ENCODE measurements at regions not wholly inside any gene's neighbourhood (a gene's known extent, or its start where the extent isn't known, plus 50 kb on each side); places are given as distances from the start of the nearest gene placed in this dataset.

DNA sequence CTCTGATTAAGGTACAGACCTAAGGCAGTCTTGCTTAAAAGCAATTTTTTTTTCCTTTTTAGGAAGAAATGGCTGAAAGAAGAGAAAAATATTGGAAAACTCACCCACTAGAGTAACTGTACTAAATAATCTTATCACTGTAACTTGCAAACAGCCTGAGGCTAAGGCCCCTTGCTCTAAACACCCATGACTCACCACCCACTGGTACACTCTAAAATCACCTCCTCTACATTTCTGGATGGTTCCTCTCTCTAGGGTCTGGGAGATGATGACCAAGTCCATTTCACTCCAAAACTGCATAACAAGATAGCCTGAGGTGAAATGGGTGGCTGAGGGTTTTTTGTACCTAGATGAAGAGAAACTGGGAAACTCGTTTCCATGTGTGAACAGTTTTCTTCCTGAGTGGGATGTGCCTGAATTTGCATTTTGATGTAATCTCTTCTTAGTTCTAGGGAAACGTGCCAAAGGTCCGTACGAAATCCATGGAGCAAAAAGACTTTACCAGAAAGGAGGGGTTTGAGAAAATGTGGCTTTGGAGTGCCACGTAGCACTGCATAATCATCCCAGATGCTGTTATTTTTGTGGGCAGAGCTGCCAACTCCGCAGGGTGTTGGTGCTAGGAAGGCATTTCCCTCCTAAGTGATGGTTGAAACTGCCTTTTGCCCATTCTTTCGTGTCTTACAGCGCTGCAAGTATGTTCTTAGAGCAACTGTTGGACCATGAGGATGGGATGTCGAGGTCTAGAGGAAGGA, 113.5 kb upstream of the C10orf90 start:
- DNase-seq (ENCODE audit: low spot score) = no peak

- no peak for DNase-seq (ENCODE audit: low spot score)
These were observed 116.7 kb upstream of the C10orf90 start for GRCh38 chr10:126787201-126787600.

GRCh38 chr10:126795318-126795717, 109.9 kb upstream of the DOCK1 start:
- no peak for DNase-seq (ENCODE audit: low spot score)

DNA sequence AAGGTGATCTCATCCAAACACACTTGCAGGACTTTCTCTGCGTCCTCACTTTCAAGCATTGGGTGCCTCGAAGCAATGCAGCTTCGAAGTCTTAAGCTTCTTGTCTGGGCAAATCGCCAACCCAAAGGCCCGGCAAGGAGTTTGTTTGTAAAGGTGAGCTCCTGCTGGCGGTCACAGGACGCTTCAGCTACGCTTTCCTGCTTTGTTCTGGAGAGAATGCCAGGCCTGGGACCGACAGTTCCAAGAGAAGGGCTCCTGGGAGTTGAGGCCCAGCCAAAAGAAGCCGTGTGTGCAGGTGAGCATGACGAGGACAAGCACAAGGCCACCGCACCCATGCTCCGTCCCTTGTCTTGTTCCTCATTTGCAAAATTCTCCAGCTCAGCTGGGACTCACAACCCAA, 106.6 kb upstream of the DOCK1 start:
- no peak for DNase-seq (ENCODE audit: low spot score)

DNA sequence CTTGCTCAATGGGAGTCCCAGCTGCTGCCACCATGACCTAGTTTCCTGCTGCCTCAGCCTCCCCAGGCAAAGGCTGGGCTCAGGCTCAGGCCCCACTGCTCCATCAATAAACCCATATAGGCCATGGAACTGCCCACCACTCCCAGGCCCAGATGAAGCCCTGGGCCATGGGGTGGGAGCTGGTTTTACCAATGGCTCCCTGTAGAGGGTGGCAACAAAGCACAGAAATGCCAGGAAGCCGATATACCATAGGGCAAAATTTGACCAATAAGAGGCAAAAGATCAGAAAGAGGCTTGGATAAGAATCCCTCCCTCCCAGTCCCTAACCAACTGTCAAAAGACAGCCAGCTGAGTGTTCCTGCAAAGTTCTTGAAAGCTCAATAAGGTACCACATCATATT, 101.8 kb upstream of the DOCK1 start:
- DNase-seq (ENCODE audit: low spot score) = no peak

DNA sequence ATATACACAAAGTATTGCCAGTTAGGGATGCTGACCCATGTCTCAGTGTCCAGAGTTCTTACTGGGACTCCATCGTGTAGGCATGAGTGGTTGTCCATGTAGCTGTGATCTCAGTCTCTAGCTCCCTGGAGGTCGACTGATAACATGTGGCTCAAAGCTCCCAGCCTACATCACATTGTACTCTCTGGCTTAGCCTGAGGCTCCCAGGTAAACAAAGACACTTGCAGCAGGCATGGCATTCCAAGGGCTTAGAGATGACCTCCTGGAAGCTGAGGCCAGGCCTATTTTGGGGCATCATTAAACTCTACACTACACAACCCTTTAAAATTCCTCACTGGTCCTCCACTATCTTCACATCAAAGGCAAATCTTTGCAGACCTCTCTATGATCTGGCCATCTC, 100.8 kb upstream of the DOCK1 start:
- DNase-seq (ENCODE audit: low spot score) = no peak

- no peak for DNase-seq (ENCODE audit: low spot score)
These were observed 98.7 kb upstream of the DOCK1 start for GRCh38 chr10:126806498-126806897.

- no peak for DNase-seq (ENCODE audit: low spot score)
These were observed 98.1 kb upstream of the DOCK1 start for GRCh38 chr10:126806991-126807702.

DNA sequence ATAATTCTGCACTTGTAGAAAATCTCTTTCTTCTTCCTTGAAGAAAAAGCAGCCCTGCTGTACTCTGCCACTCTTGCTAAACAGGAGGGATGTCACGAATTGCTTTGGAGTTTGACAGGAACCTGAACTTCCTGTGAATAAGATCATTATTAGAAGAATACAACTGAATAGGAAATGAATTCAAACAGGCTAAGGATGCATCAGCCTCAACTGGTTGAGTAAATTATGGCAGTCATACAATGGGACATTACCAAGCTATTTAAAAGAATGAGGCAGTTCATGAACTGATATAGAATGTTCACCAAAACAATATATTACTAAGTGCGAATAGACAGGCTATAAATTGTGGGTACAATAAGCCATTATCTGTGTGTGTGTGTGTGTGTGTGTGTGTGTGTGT, 97.1 kb upstream of the DOCK1 start:
- no peak for DNase-seq (ENCODE audit: low spot score)

DNA sequence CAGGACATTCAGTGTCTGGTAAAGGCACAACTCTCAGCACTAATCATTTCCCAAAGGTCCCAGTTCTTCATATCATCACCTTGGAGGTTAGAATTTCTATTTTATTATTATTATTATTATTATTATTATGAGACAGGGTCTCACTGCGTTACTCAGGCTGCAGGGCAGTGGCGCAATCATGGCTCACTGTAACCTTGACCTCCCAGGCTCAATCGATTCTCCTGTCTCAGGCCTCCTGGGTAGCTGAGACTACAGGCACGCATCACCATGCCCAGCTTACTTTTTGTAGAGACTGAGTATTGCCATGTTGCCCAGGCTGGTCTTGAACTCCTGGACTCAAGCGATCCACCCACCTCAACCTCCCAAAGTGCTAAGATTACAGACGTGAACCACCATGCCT, 91.8 kb upstream of the DOCK1 start:
- no peak for DNase-seq (ENCODE audit: low spot score)

DNA sequence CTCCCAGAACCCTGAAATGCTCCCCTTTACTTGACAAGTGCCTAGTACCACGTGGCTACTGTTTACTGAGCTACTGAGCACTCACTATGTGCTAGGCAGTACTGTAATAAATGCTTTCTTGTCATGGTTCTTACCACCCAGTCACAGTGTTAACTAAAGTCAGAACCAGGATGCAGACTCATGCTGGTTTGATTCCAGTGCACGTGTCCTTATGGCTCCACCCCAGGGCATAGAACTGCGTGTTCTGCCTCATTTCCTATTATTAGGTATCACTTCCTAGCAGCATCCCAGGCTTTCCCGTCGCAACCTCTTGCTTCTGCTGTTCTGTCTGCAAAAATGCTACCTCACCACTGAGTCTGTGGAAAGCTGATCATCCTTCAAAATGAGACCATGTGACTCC, 71.7 kb upstream of the DOCK1 start:
- no peak for DNase-seq (ENCODE audit: low spot score)

DNA sequence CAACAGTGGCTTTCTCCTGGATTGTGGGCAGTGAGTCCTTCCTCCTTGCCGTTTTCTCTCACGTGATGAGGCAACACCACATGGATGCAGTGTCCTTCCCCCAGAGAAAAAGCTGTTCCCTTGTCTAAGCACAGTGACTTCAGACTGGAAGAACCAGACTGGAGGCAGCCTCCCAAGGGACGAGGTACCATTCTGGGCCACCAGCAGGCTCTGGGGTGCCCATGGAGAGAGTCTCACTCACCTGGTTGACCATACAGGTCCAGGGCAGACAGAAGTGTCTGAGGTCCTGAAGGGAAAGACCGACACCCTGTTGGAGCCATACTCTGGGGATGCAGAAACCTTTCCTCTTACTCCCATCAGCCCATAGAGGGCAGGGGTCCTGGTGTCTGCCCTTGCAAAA, 69.2 kb upstream of the DOCK1 start:
- no peak for DNase-seq (ENCODE audit: low spot score)

- DNase-seq (ENCODE audit: low spot score) = no peak
These were observed 66.9 kb upstream of the DOCK1 start for GRCh38 chr10:126838316-126838715.

DNA sequence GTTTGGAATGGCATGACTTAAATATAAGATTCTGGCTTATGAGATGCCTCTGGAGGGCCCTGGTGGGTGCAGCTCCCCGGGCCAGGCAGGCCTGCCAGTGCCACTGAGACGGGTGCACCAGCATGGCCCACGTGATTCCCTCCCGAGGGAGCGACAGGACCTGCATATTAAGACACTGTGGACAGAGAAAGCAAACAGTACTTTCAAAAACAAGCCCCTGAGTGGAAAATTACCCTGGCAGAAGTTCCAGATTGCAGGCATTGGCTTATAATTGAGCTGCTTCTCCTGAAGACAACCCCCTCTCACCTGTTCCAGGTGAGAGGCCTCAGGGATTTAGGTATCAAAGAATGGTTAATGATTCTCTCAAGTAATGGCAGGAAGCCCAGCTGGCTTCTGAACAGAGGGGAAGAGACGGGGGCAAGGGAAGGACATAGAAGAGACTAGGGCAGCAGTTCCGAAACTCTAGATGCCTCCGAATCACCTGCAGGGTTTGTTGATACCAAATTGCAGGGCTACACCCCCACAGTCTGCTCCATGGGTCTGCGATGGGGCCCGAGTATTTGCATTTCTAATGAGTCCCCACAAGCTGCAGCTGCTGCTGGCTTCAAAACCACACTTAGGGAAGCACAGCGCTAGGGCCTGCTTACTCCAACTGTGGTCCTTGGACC, 66.0 kb upstream of the DOCK1 start:
- no peak for DNase-seq (ENCODE audit: low spot score)

GRCh38 chr10:126840576-126841135, 64.6 kb upstream of the DOCK1 start:
- no peak for DNase-seq (ENCODE audit: low spot score)

DNA sequence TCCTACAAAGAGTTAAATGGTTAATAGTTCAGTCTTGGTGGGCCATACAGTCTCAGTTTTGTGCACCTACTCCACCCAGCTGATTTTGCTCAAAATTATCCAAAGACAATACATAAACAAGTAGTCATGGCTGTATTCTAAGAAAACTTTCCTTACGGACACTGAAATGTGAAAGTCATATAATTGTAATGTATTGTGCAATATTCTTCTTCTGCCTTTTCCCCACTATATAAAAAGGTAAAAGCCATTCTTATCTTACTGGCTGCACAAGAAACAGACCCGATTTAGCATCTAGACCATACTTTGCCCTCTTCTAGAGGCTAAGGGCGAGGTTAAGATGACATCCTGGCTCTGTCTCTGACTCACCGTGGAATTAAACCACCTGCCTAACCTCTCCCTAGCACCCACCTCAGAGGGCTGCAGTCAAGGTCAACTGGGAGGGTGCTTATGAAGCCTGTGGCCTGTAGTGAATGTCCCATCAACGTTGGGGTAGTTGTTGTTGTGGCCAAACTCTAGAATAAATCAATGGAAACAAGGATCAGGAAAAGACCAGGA, 63.8 kb upstream of the DOCK1 start:
- no peak for DNase-seq (ENCODE audit: low spot score)

GRCh38 chr10:126842356-126842755, 62.9 kb upstream of the DOCK1 start:
- DNase-seq (ENCODE audit: low spot score) = no peak

- no peak for DNase-seq (ENCODE audit: low spot score)
These were observed 62.4 kb upstream of the DOCK1 start for GRCh38 chr10:126842836-126843235.

- no peak for DNase-seq (ENCODE audit: low spot score)
These were observed 61.8 kb upstream of the DOCK1 start for GRCh38 chr10:126843299-126843934.

GRCh38 chr10:126844406-126844805, 60.8 kb upstream of the DOCK1 start:
- DNase-seq (ENCODE audit: low spot score) = no peak

GRCh38 chr10:126846469-126846868, 58.8 kb upstream of the DOCK1 start:
- DNase-seq (ENCODE audit: low spot score) = no peak

- no peak for DNase-seq (ENCODE audit: low spot score)
These were observed 58.3 kb upstream of the DOCK1 start for GRCh38 chr10:126846959-126847358.

All from AG08395 (cell line).